ENCODE measurements at regions not wholly inside any gene's neighbourhood (a gene's known extent, or its start where the extent isn't known, plus 50 kb on each side); places are given as distances from the start of the nearest gene placed in this dataset.

DNA sequence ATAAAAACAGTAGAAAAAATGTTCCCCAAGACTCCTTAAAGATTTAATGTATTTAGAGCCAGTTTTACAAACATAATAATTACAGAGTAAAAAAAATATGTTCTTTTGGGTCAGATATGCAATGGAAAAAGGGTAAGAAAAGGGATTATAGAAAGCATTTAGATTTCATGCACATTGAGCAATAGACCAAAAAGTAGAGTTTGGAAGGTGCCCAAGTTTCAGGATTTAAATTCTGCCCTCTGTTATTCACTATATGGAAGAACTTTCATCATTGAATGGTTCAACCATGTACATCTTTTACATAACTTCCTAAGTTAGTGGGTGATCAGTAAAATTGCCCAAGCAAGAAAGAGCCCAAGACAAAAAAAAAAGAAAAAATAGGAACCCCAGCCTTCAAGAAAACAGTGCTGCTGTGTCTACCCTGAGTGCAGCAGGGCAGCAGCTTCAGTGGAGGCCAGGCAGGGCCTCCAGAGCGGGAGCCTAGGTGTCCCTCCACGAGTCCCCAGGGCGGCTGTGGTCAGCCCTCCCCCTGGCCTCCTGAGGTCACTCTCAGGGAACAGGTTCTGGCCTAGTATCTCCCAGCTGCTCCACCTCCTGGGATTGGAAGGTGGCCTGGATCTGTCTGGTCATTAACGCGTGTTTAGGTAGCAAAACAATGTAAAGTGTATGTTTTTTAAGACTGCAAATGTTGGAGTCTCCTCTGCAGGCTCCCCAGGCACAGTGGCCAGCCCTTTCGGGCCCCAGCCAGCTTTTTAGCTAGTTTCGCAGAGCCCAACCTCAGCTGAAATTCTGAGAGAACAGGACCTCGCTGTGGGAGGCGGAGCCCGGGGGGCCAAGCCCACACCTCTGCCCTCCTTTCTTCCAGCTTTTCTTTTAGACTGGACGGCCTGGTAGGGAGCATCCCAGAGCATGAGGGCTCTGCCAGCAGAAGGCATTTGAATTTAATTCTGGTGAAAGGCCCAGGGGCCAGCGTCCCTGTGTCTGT lies 77.3 kb downstream of the TEX51 start:
- TF ChIP-seq, protein P1, sequence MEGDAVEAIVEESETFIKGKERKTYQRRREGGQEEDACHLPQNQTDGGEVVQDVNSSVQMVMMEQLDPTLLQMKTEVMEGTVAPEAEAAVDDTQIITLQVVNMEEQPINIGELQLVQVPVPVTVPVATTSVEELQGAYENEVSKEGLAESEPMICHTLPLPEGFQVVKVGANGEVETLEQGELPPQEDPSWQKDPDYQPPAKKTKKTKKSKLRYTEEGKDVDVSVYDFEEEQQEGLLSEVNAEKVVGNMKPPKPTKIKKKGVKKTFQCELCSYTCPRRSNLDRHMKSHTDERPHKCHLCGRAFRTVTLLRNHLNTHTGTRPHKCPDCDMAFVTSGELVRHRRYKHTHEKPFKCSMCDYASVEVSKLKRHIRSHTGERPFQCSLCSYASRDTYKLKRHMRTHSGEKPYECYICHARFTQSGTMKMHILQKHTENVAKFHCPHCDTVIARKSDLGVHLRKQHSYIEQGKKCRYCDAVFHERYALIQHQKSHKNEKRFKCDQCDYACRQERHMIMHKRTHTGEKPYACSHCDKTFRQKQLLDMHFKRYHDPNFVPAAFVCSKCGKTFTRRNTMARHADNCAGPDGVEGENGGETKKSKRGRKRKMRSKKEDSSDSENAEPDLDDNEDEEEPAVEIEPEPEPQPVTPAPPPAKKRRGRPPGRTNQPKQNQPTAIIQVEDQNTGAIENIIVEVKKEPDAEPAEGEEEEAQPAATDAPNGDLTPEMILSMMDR (IDR thresholded peaks at IDR 0.05), result no peak
- TF ChIP-seq POLR2A (IDR thresholded peaks at IDR 0.05) (no peak), POLR2AphosphoS5 (IDR thresholded peaks at IDR 0.05) (no peak)

All from sigmoid colon (tissue), 4 donors.